Body of pancreas (tissue), 4 donors: ENCODE measurements at regions not wholly inside any gene's neighbourhood (a gene's known extent, or its start where the extent isn't known, plus 50 kb on each side); places are given as distances from the start of the nearest gene placed in this dataset.

ENCODE experiments used
- ATAC-seq: fragments of 150-250 bp; one replicate; pipeline ENCODE4 v1.9.1; 2016
- DNase-seq, 4 donors: peaks; one replicate each; pipeline ENCODE4 v3.0.0-alpha.2; 2019
- H3K27ac ChIP-seq, 4 donors: fragments of 200-600 bp; sonication (generic); 1 replicate in 3 of 4; 2 replicates in 1 of 4; pipeline versions ENCODE4 v1.5.1 to v1.6.1; 2016 to 2019; ENCODE audit warnings: mild to moderate bottlenecking in 1 of 4, mixed read lengths in 1 of 4, moderate library complexity in 1 of 4
- H3K27me3 ChIP-seq, 2 donors: fragments of 200-600 bp; sonication (generic); one replicate each; pipeline ENCODE4 v1.6.0; 2016; ENCODE audit warnings: mild to moderate bottlenecking in 1 of 2
- H3K36me3 ChIP-seq, 2 donors: fragments of 200-600 bp; sonication (generic); replicated peaks in 1 of 2; 2 replicates each; pipeline ENCODE4 v1.5.1; 2016; ENCODE audit warnings: low read depth in 2 of 2; ENCODE audit not compliant: insufficient read depth in 1 of 2
- H3K4me1 ChIP-seq: fragments of 200-600 bp; sonication (generic); one replicate; pipeline ENCODE4 v1.6.0; 2016
- H3K4me3 ChIP-seq, 2 donors: fragments of 200-600 bp; sonication (generic); 1 replicate in 1 of 2; 2 replicates in 1 of 2; pipeline ENCODE4 v1.5.1; 2016 to 2019
- H3K9me3 ChIP-seq, 3 donors: fragments of 200-600 bp; sonication (generic); 1 replicate in 2 of 3; 2 replicates in 1 of 3; pipeline ENCODE4 v1.5.1; 2016
- POLR2A ChIP-seq, 3 donors: fragments of 450-650 bp; IDR thresholded peaks; one replicate each; pipeline ENCODE4 v1.6.1; 2016; ENCODE audit warnings: antibody characterized with exemption in 3 of 3, mild to moderate bottlenecking in 2 of 3
- WGBS, 2 donors: methylation state at CpG; one replicate each; pipeline ENCODE4 v1.1.5; 2017; 5-methylcytosine and 5-hydroxymethylcytosine counted together
- intact Hi-C: fragments of 100-400 bp; cut with DNase I; formaldehyde crosslinking; loops from one replicate; pipeline ENCODE4 v1.15.1; 2023
- TF ChIP-seq, protein P1 (sequence below), 7 experiments: fragments of 450-650 bp in 4 of 7; fragments of 200-600 bp in 3 of 7; sonication (generic) in 3 of 7; IDR thresholded peaks; one replicate each; pipeline ENCODE4 v1.5.1; 2016 to 2019; ENCODE audit warnings: antibody characterized with exemption in 7 of 7

DNA sequence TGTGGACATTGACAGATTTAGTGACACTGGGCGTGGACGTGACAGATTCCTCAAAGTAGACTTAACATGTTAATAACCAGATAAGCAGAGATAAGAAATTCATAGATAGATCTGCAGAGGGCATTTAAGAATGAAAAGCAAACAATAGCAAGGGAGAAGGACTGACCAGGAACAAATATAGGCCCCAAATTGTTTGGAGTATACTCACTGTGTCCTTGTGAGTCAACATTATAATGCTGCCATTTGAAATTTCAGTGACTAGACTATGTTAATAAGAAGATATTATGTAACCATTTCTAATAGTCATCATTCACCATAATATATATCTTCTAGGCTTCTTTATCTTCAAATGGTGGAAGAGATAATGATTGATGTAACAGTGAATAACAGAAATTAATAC, 78.1 kb upstream of the SLC38A11 start:
- Histone ChIP-seq H3K9me3 (no peaks in the 10 kb centered on the region), H3K27me3 (no peaks in the 10 kb centered on the region), H3K4me1 (no peaks in the 10 kb centered on the region), H3K36me3 (no peaks in the 10 kb centered on the region), H3K27ac (no peak overlapping the region), H3K4me3 (no peak overlapping the region)
- no peak for ATAC-seq
- TF ChIP-seq, protein P1, sequence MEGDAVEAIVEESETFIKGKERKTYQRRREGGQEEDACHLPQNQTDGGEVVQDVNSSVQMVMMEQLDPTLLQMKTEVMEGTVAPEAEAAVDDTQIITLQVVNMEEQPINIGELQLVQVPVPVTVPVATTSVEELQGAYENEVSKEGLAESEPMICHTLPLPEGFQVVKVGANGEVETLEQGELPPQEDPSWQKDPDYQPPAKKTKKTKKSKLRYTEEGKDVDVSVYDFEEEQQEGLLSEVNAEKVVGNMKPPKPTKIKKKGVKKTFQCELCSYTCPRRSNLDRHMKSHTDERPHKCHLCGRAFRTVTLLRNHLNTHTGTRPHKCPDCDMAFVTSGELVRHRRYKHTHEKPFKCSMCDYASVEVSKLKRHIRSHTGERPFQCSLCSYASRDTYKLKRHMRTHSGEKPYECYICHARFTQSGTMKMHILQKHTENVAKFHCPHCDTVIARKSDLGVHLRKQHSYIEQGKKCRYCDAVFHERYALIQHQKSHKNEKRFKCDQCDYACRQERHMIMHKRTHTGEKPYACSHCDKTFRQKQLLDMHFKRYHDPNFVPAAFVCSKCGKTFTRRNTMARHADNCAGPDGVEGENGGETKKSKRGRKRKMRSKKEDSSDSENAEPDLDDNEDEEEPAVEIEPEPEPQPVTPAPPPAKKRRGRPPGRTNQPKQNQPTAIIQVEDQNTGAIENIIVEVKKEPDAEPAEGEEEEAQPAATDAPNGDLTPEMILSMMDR (IDR thresholded peaks at IDR 0.05), result no peak
- TF ChIP-seq POLR2A (IDR thresholded peaks at IDR 0.05), result no peak
- no peak for DNase-seq
- intact Hi-C loops, result no loop called here
- 58 to 61% methylated on average over 2 of the region's 2 CpGs for WGBS, 2 donors

DNA sequence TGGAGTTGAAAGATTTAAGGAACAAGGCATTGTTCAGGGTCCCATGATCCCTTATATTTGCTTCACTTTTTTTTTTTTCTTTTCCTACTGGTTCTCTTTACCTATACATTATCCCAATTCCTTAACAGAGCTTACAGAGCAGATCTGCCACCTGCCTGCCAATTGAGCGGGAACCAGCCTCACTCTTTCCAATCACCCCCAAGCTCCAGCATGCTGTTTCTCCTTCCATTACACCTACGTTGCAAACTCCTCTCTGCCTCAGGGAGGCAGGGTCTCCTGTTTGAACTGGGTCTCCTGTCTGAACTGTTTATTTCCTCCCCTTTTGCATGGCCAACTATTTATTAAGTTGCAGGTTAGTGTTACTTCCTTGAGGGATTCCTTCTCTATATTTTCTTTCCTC, 77.2 kb upstream of the SLC38A11 start:
- ATAC-seq (no peak), DNase-seq (no peak)
- TF ChIP-seq POLR2A (IDR thresholded peaks at IDR 0.05), result no peak
- TF ChIP-seq, protein P1 (IDR thresholded peaks at IDR 0.05), result no peak
- Histone ChIP-seq H3K27ac (no peak overlapping the region), H3K4me3 (no peak overlapping the region), H3K27me3 (no peaks in the 10 kb centered on the region), H3K4me1 (no peaks in the 10 kb centered on the region), H3K9me3 (no peaks in the 10 kb centered on the region), H3K36me3 (no peaks in the 10 kb centered on the region)
- intact Hi-C loops, result no loop called here
- 69 to 88% methylated on average over 2 of the region's 2 CpGs for WGBS, 2 donors

DNA sequence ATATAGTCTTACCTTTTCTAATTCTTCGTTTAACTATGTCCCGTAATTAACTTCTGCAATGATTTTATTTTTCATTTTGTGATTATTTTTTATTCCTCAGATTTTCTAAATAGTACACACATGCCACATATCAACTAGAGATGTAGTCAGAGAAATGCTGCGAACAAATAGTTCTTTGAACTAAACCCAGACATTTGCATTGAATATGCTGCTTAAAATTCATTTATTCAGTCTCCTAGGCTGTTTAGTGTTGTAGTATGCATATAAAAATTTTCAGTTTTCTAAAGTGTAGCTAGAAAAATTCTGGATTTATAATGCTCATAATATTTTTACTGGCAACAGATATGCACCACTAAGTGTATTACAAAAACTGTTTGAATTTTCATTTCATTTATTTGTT, 68.9 kb upstream of the SLC38A11 start:
- ATAC-seq, result no peak
- DNase-seq, result no peak
- TF ChIP-seq, protein P1 (IDR thresholded peaks at IDR 0.05), result no peak
- WGBS, 2 donors, result 82% methylated on average over 3 of the region's 3 CpGs
- H3K4me1 ChIP-seq, result no peaks in the 10 kb centered on the region
- H3K27ac ChIP-seq, result no peak overlapping the region
- no peaks in the 10 kb centered on the region for H3K36me3 ChIP-seq
- no peaks in the 10 kb centered on the region for H3K9me3 ChIP-seq
- no peak overlapping the region for H3K4me3 ChIP-seq
- intact Hi-C loops, result no loop called here
- H3K27me3 ChIP-seq, result no peaks in the 10 kb centered on the region

DNA sequence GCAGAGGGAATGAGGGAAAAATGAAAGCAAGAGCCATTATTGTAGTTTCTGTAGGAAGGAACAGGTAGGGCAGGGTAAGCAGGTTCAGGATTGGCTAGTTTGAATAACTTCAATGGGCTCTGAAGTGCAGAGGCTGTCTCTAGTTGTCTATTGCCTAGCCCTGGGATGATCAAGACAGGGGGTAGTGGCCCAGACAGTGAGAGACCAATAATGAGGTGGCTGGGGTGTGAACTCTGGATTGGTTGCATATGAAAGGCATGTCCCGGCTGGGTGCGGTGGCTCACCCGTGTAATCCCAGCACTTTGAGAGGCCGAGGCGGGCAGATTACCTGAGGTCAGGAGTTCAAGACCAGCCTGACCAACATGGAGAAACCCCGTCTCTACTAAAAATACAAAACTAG, 67.5 kb upstream of the SLC38A11 start:
- WGBS, 2 donors, result 89 to 92% methylated on average over 6 of the region's 6 CpGs
- intact Hi-C loops, result no loop called here
- no peak overlapping the region for H3K27ac ChIP-seq

DNA sequence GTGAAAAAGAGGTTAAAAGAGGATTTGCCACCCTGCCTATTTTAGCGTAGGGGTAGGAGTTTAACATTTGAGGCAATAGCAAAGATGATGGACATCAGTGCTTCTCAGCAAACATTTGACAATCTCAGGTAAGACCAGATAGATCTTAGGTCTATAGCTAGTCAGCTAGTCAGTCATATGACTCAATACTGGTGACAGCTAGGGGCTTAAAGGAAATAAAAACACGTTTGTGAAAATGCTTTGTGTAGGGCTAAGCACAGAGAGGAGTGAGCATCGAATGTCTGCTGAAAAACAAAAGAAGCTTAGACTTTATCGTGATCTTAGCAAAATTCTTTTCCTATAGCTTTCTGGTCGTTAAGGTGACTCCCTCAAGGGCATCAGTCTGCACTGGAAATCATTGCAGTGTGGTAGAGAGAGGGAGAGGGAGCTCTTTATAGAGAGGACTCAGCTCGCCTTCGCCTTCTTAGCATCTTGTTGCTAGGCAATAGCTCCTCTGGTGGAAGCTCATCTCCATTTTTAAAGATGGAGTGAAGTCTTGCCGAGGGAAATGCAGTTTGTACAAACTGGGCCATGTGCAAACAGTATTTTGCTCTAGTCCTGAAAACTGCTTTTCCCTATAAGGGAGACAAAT, 62.8 kb upstream of the SLC38A11 start:
- TF ChIP-seq, protein P1 (IDR thresholded peaks at IDR 0.05), result no peak
- no peak for TF ChIP-seq POLR2A (IDR thresholded peaks at IDR 0.05)
- H3K36me3 ChIP-seq, result no peaks in the 10 kb centered on the region
- intact Hi-C loops, result no loop called here
- WGBS, 2 donors, result 53 to 61% methylated on average over 8 of the region's 8 CpGs
- H3K27ac ChIP-seq, result no peak overlapping the region
- H3K4me1 ChIP-seq, result no peaks in the 10 kb centered on the region
- H3K27me3 ChIP-seq, result no peaks in the 10 kb centered on the region
- no peak for DNase-seq
- no peak overlapping the region for H3K4me3 ChIP-seq
- ATAC-seq, result no peak
- H3K9me3 ChIP-seq, result no peaks in the 10 kb centered on the region

More for the DNA sequence above, 67.5 kb upstream of the SLC38A11 start:
- DNase-seq, result no peak
- H3K4me1 ChIP-seq, result no peaks in the 10 kb centered on the region
- no peak for ATAC-seq
- H3K27me3 ChIP-seq, result no peaks in the 10 kb centered on the region
- H3K9me3 ChIP-seq, result no peaks in the 10 kb centered on the region
- no peaks in the 10 kb centered on the region for H3K36me3 ChIP-seq
- no peak overlapping the region for H3K4me3 ChIP-seq
- TF ChIP-seq POLR2A (IDR thresholded peaks at IDR 0.05), result no peak
- TF ChIP-seq, protein P1 (IDR thresholded peaks at IDR 0.05), result no peak
